Activated CD4-positive, alpha-beta memory T cell treated with anti-CD3 and anti-CD28 coated beads for 36 hours (primary cell): ENCODE measurements at regions not wholly inside any gene's neighbourhood (a gene's known extent, or its start where the extent isn't known, plus 50 kb on each side); places are given as distances from the start of the nearest gene placed in this dataset.
A peak's percentile ranks its signal among the peaks of the same experiment; 100 is the strongest.

Source experiments
- CTCF ChIA-PET: fragments of 350-600 bp; sonication (Branson Sonifier 250); formaldehyde crosslinking; loops from one replicate; lab custom pipeline; 2021; ENCODE audit warnings: antibody characterized with exemption, inconsistent platforms; lab: Charles Lee
- POLR2A ChIA-PET: fragments of 350-600 bp; sonication (Branson Sonifier 250); formaldehyde crosslinking; loops from one replicate; lab custom pipeline; 2021; ENCODE audit warnings: antibody characterized with exemption; lab: Charles Lee
- DNase-seq: peaks from one replicate; pipeline ENCODE4 v3.0.0-alpha.2; 2020
- H3K27ac Mint-ChIP-seq: one replicate; pipeline ENCODE4 v1.8.0; 2021; ENCODE audit warnings: mixed read lengths
- H3K27me3 Mint-ChIP-seq: one replicate; pipeline ENCODE4 v1.8.0; 2021; ENCODE audit warnings: mixed read lengths
- H3K36me3 Mint-ChIP-seq: one replicate; pipeline ENCODE4 v1.8.0; 2021; ENCODE audit warnings: mixed read lengths
- H3K4me1 Mint-ChIP-seq: one replicate; pipeline ENCODE4 v1.8.0; 2021; ENCODE audit warnings: low read depth, mixed read lengths
- H3K4me3 Mint-ChIP-seq: one replicate; pipeline ENCODE4 v1.8.0; 2021; ENCODE audit warnings: mild to moderate bottlenecking, mixed read lengths
- H3K9me3 Mint-ChIP-seq: one replicate; pipeline ENCODE4 v1.8.0; 2021; ENCODE audit warnings: mixed read lengths
- intact Hi-C: fragments of 100-400 bp; cut with micrococcal nuclease; formaldehyde crosslinking; loops from one replicate; pipeline ENCODE4 v1.15.1; 2023

- ChIA-PET POLR2A (no interaction called here), CTCF (no interaction called here)
- Mint-ChIP-seq H3K27me3 (peaks cover 2% of the 10 kb centered on the region), H3K27ac (no peak overlapping the region), H3K4me1 (no peaks in the 10 kb centered on the region), H3K9me3 (no peaks in the 10 kb centered on the region), H3K36me3 (no peaks in the 10 kb centered on the region), H3K4me3 (no peak overlapping the region)
- intact Hi-C loops: no loop called here
- no peak for DNase-seq
Measured at GRCh38 chr12:130266751-130267150, 70.9 kb upstream of the PIWIL1 start.

GRCh38 chr12:130280231-130280630 is 57.5 kb upstream of the PIWIL1 start:
- CTCF ChIA-PET: interaction anchor here (1.3 to 1.5 kb wide), 2 partner anchors 13 to 15 kb away, joined by 4 read pairs; no protein-coding TSS in a partner anchor
- peaks cover 4% of the 10 kb centered on the region for H3K27me3 Mint-ChIP-seq
- no peaks in the 10 kb centered on the region for H3K4me1 Mint-ChIP-seq
- H3K4me3 Mint-ChIP-seq: no peak overlapping the region
- no peak overlapping the region for H3K27ac Mint-ChIP-seq
- H3K9me3 Mint-ChIP-seq: no peaks in the 10 kb centered on the region
- H3K36me3 Mint-ChIP-seq: no peaks in the 10 kb centered on the region
- intact Hi-C loops: no loop called here
- POLR2A ChIA-PET: no interaction called here
- DNase-seq: no peak

- intact Hi-C loops: no loop called here
- Mint-ChIP-seq H3K27me3 (peaks cover 4% of the 10 kb centered on the region), H3K27ac (no peak overlapping the region), H3K9me3 (no peaks in the 10 kb centered on the region), H3K4me1 (no peaks in the 10 kb centered on the region), H3K4me3 (no peak overlapping the region), H3K36me3 (no peaks in the 10 kb centered on the region)
- POLR2A ChIA-PET: no interaction called here
- CTCF ChIA-PET: interaction anchor here (0.8 to 1.5 kb wide), 6 partner anchors 12 to 467 kb away, joined by 3 to 6 read pairs (median 4); no protein-coding TSS in a partner anchor
- no peak for DNase-seq
Measured at GRCh38 chr12:130280742-130281141, 56.9 kb upstream of the PIWIL1 start.

GRCh38 chr12:130281153-130281799 is 56.4 kb upstream of the PIWIL1 start:
- Mint-ChIP-seq H3K36me3 (no peaks in the 10 kb centered on the region), H3K9me3 (no peaks in the 10 kb centered on the region), H3K27ac (no peak overlapping the region), H3K27me3 (peaks cover 4% of the 10 kb centered on the region), H3K4me1 (no peaks in the 10 kb centered on the region), H3K4me3 (no peak overlapping the region)
- intact Hi-C loops: no loop called here
- DNase-seq: peak; percentile 55
- ChIA-PET POLR2A (no interaction called here), CTCF (interaction anchor here (0.8 to 1.5 kb wide), 6 partner anchors 11 to 467 kb away, joined by 3 to 6 read pairs (median 4); no protein-coding TSS in a partner anchor)

- intact Hi-C loops: no loop called here
- H3K27me3 Mint-ChIP-seq: peaks cover 8% of the 10 kb centered on the region
- H3K27ac Mint-ChIP-seq: no peak overlapping the region
- no peak for DNase-seq
- H3K4me3 Mint-ChIP-seq: no peak overlapping the region
- H3K36me3 Mint-ChIP-seq: no peaks in the 10 kb centered on the region
- CTCF ChIA-PET: no interaction called here
- no peaks in the 10 kb centered on the region for H3K9me3 Mint-ChIP-seq
- no peaks in the 10 kb centered on the region for H3K4me1 Mint-ChIP-seq
- POLR2A ChIA-PET: no interaction called here
Measured at GRCh38 chr12:130286041-130286440, 51.6 kb upstream of the PIWIL1 start.

GRCh38 chr12:130286741-130287440 is 50.8 kb upstream of the PIWIL1 start:
- Mint-ChIP-seq H3K4me3 (no peak overlapping the region), H3K4me1 (no peaks in the 10 kb centered on the region), H3K36me3 (no peaks in the 10 kb centered on the region), H3K9me3 (peaks cover 2% of the 10 kb centered on the region), H3K27me3 (peaks cover 8% of the 10 kb centered on the region), H3K27ac (no peak overlapping the region)
- no peak for DNase-seq
- intact Hi-C loops: no loop called here
- ChIA-PET POLR2A (no interaction called here), CTCF (no interaction called here)
